ENCODE measurements at regions not wholly inside any gene's neighbourhood (a gene's known extent, or its start where the extent isn't known, plus 50 kb on each side); places are given as distances from the start of the nearest gene placed in this dataset.

GRCh38 chr3:96017556-96017955, 796.8 kb upstream of the EPHA6 start:
- no peak for DNase-seq (ENCODE audit: low read depth in 1 of 2, low spot score in 1 of 2)

- no peak for DNase-seq (ENCODE audit: low read depth in 1 of 2, low spot score in 1 of 2)
Measured at GRCh38 chr3:96022676-96023075, 791.7 kb upstream of the EPHA6 start.

GRCh38 chr3:96027718-96028117, 786.7 kb upstream of the EPHA6 start:
- DNase-seq (ENCODE audit: low read depth in 1 of 2, low spot score in 1 of 2) = no peak

- DNase-seq (ENCODE audit: low read depth in 1 of 2, low spot score in 1 of 2) = no peak
Measured at GRCh38 chr3:96039632-96040031, 774.8 kb upstream of the EPHA6 start.

GRCh38 chr3:96059301-96059700, 755.1 kb upstream of the EPHA6 start:
- no peak for DNase-seq (ENCODE audit: low read depth in 1 of 2, low spot score in 1 of 2)

GRCh38 chr3:96069065-96069464, 745.3 kb upstream of the EPHA6 start:
- no peak for DNase-seq (ENCODE audit: low read depth in 1 of 2, low spot score in 1 of 2)

GRCh38 chr3:96070678-96071077, 743.7 kb upstream of the EPHA6 start:
- no peak for DNase-seq (ENCODE audit: low read depth in 1 of 2, low spot score in 1 of 2)

- no peak for DNase-seq (ENCODE audit: low read depth in 1 of 2, low spot score in 1 of 2)
Measured at GRCh38 chr3:96071097-96071496, 743.3 kb upstream of the EPHA6 start.

- no peak for DNase-seq (ENCODE audit: low read depth in 1 of 2, low spot score in 1 of 2)
Measured at GRCh38 chr3:96072226-96072625, 742.2 kb upstream of the EPHA6 start.

- no peak for DNase-seq (ENCODE audit: low read depth in 1 of 2, low spot score in 1 of 2)
Measured at GRCh38 chr3:96083610-96084009, 730.8 kb upstream of the EPHA6 start.

GRCh38 chr3:96086018-96086417, 728.4 kb upstream of the EPHA6 start:
- DNase-seq (ENCODE audit: low read depth in 1 of 2, low spot score in 1 of 2) = no peak

GRCh38 chr3:96101006-96101560, 713.3 kb upstream of the EPHA6 start:
- no peak for DNase-seq (ENCODE audit: low read depth in 1 of 2, low spot score in 1 of 2)

- DNase-seq (ENCODE audit: low read depth in 1 of 2, low spot score in 1 of 2) = no peak
Measured at GRCh38 chr3:96106701-96107100, 707.7 kb upstream of the EPHA6 start.
